Motor neuron (in vitro differentiated cells): ENCODE measurements at regions not wholly inside any gene's neighbourhood (a gene's known extent, or its start where the extent isn't known, plus 50 kb on each side); places are given as distances from the start of the nearest gene placed in this dataset.
A peak's percentile ranks its signal among the peaks of the same experiment; 100 is the strongest.
"Not testable (repeated sequence)": the region's sequence is repeated elsewhere in the genome, so short reads cannot be mapped to it uniquely, and the experiment has no call there.

ENCODE experiments used
- ATAC-seq, 8 experiments: fragments of 200-7000 bp; cut with Tn5 transposase; replicated peaks in 6 of 8; 2 replicates each; pipeline ENCODE4 v1.8.0; 2021; ENCODE audit warnings: mild to moderate bottlenecking in 8 of 8, moderate library complexity in 8 of 8
- H3K27ac ChIP-seq, 2 donors: fragments of 250-450 bp; sonication (Bioruptor Pico); 2 replicates each; pipeline ENCODE4 v1.9.0; 2021; ENCODE audit warnings: antibody characterized with exemption in 2 of 2, mild to moderate bottlenecking in 2 of 2, moderate library complexity in 1 of 2
- H3K4me1 ChIP-seq, 2 donors: fragments of 250-450 bp; sonication (Bioruptor Pico); replicated peaks in 1 of 2; 2 replicates each; pipeline ENCODE4 v1.6.1; 2021; ENCODE audit warnings: antibody characterized with exemption in 2 of 2, mild to moderate bottlenecking in 2 of 2, moderate library complexity in 1 of 2
- H3K4me3 ChIP-seq, 5 donors: fragments of 250-450 bp; sonication (Bioruptor Pico); 2 replicates each; pipeline ENCODE4 v1.9.0; 2021; ENCODE audit warnings: antibody characterized with exemption in 5 of 5, mild to moderate bottlenecking in 5 of 5, moderate library complexity in 4 of 5
- WGBS, 10 experiments: fragments of 450-650 bp; shearing (Covaris generic); methylation state at CpG; one replicate each; pipeline ENCODE4 v1.0.0; 2022; 5-methylcytosine and 5-hydroxymethylcytosine counted together
- in situ Hi-C, 9 experiments: fragments of 400-800 bp; cut with MboI; loops; one replicate each; pipeline ENCODE4 v1.15.0; 2021; ENCODE audit warnings: low sequenced_read_pairs in 9 of 9, low pct_unique_long_range_greater_than_20kb in 2 of 9; ENCODE audit not compliant: unreplicated experiment in 9 of 9

DNA sequence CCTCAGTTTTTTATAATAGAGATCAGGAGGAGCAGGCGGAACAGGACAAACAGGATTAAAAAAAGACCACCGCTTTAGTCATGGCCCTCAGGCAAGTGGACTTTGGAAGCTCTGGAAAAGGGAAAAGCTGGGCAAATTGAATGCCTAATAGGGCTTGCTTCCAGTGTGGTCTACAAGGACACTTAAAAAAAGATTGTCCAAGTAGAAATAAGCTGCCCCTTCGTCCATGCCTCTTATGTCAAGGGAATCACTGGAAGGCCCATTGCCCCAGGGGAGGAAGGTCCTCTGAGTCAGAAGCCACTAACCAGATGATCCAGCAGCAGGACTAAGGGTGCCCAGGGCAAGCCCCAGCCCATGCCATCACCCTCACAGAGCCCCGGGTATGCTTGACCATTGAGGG, 175.5 kb downstream of the RAD51AP2 start:
- ATAC-seq, H3K4me1 ChIP-seq, H3K4me3 ChIP-seq, in situ Hi-C loops, H3K27ac ChIP-seq: not testable (repeated sequence)
- 66 to 100% (median 83%) methylated on average over 1 to 2 of the region's 4 CpGs; no CpG with 5 or more reads in 3 of the 10 experiments for WGBS, 10 experiments

DNA sequence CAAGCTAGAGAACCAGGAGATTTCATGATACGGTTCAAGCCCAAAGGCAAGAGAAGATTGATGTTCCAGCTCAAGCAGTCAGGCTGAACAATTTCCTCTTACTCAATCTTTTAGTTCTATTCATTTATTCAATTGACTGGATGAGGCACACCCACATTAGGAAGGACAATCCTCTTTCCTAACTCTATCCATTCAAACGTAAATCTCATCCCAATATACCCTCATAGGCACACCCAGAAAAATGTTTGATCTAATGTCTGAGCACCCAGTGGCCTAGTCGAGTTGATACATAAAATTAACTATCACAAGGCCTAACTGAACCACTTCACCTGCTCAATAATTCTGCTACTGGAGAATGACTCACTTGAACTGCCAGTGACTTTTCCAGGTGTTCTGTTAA, 180.7 kb downstream of the RAD51AP2 start:
- H3K27ac ChIP-seq: no peak overlapping the region
- no peaks in the 10 kb centered on the region for H3K4me1 ChIP-seq
- in situ Hi-C loops: no loop called here
- ATAC-seq: peak in 2 of 8 experiments; percentile 23 to 33
- no peak overlapping the region for H3K4me3 ChIP-seq
- 0 to 75% (median 46%) methylated on average over 1 to 3 of the region's 3 CpGs; no CpG with 5 or more reads in 2 of the 10 experiments for WGBS, 10 experiments

DNA sequence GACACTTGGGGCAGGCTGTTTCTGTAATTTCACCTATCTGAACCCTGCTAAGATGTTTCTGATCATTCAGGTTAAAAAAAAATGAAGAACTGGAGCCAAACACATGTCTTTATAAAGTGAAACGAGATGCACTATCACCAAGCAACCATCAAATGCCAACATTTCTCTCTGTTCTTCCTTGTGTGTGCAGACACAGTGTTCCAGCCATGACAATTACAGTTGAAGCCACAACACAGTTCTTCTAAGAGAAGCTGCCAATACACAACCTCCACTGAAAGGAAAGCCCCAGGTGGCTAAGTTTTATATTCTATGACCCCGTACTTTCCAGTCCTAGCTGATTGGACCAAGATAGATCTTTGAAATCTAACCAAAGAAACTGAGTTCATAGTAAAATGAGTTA, 181.8 kb downstream of the RAD51AP2 start:
- ATAC-seq: no peak
- Histone ChIP-seq H3K4me1 (no peaks in the 10 kb centered on the region), H3K27ac (no peak overlapping the region), H3K4me3 (no peak overlapping the region)
- in situ Hi-C loops: no loop called here
- 0 to 100% (median 60%) methylated on average over 1 to 2 of the region's 2 CpGs; no CpG with 5 or more reads in 1 of the 10 experiments for WGBS, 10 experiments

DNA sequence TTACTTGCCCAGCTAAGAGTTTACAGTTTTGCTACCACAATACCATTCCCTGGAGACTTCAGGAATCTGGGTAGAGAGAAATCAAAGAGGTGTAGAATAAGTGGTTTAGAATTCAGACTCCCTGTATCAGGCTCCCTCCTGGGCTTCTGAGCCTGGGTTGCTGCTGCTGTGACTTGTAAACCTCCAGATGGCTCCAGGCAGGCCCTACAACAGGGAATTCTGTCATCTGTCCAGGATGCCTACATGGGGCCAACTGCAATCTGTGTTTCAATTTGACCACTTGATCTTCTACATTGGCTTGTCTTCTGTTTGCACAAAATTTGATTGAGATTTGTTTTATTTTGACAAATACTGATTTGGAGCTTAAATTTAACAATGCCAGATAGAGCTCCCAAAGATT, 183.9 kb downstream of the RAD51AP2 start:
- ATAC-seq: no peak
- Histone ChIP-seq H3K4me3 (no peak overlapping the region), H3K27ac (no peak overlapping the region), H3K4me1 (no peaks in the 10 kb centered on the region)
- in situ Hi-C loops: no loop called here

DNA sequence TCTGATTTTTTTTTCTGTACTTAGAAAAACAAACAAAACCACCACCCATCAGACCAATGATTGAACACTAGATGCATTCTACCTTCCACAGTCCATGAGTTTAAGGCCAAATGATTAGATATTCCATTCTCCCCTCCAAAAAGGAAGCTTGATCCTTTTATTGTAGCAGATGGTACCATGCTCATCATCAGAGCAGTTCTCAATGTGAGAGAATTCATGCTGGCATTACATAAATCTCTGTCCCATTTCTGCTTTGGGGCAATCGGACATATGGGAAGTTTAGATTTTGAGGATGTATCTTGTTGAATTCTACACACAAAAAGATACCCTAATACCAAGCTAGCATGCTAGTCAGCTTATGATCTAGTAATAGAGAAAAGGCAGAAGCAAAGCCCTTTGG, 186.6 kb downstream of the RAD51AP2 start:
- Histone ChIP-seq H3K4me3 (no peak overlapping the region), H3K27ac (no peak overlapping the region), H3K4me1 (no peaks in the 10 kb centered on the region)
- WGBS, 10 experiments: 0 to 100% (median 80%) methylated on average over 1 of the region's 1 CpG; no CpG with 5 or more reads in 3 of the 10 experiments
- ATAC-seq: no peak
- in situ Hi-C loops: no loop called here

DNA sequence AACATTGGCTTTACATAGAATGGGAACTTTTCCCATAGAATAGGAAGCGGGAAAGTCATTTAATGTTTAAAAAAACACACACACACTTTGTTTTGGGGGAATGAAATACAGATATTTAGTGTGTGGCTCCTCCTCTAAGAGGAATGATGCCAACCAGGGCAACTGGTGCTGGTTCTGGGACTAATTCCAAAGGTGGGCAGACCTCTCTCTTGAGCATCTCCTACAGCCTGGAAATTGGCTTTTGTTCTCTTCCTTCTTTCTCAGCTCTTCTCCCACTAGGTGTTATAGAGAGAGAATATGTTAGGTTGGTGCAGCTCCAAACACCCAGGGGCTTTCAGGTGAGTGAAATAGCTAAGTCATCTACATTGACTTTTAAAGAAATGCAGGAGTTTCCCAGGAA, 190.1 kb downstream of the RAD51AP2 start:
- in situ Hi-C loops: no loop called here
- Histone ChIP-seq H3K4me1 (no peaks in the 10 kb centered on the region), H3K4me3 (no peak overlapping the region), H3K27ac (no peak overlapping the region)
- 13 to 100% (median 93%) methylated on average over 1 of the region's 1 CpG; no CpG with 5 or more reads in 1 of the 10 experiments for WGBS, 10 experiments
- no peak for ATAC-seq

DNA sequence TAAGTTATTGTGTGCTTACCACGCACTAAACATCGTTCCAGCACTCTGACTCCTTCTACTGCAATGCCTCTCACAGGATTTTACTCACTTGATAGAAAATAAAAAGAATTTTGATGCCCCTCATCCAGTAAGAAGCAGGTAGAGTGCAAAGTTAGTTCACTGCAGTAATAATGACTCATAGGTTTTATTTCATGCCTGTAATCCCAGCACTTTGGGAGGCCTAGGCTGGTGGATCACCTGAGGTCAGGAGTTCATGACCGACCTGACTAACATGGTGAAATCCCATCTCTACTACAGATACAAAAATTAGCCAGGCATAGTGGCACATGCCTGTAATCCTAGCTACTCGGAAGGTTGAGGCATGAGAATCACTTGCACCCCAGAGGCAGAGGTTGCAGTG, 190.6 kb downstream of the RAD51AP2 start:
- WGBS, 10 experiments: 3 to 88% (median 33%) methylated on average over 1 to 4 of the region's 4 CpGs; no CpG with 5 or more reads in 1 of the 10 experiments
- in situ Hi-C loops: no loop called here
- Histone ChIP-seq H3K4me3 (no peak overlapping the region), H3K27ac (no peak overlapping the region), H3K4me1 (no peaks in the 10 kb centered on the region)
- no peak for ATAC-seq

DNA sequence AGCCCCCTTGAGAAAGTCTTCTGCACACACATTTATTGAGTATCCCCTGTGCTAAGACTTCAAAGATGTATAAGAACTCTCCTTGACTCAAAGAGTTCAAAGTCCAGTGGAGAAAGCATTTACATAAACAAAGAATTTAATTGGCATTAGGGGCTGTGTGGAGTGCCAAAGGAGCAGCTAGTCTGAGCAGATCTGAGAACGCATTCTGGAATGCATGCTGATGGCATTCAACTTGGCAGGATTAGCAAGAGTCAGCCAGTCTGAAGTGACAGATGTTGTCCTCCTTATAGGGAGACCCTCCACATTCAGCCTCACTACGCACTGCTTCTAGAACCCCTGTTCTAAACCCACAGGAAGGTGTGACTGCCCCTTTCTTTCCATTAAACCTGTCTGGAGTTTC, 191.5 kb downstream of the RAD51AP2 start:
- H3K4me3 ChIP-seq: no peak overlapping the region
- WGBS, 10 experiments: 0 to 100% (median 60%) methylated on average over 1 to 2 of the region's 2 CpGs; no CpG with 5 or more reads in 3 of the 10 experiments
- in situ Hi-C loops: no loop called here
- no peak for ATAC-seq
- H3K27ac ChIP-seq: no peak overlapping the region
- H3K4me1 ChIP-seq: no peaks in the 10 kb centered on the region

DNA sequence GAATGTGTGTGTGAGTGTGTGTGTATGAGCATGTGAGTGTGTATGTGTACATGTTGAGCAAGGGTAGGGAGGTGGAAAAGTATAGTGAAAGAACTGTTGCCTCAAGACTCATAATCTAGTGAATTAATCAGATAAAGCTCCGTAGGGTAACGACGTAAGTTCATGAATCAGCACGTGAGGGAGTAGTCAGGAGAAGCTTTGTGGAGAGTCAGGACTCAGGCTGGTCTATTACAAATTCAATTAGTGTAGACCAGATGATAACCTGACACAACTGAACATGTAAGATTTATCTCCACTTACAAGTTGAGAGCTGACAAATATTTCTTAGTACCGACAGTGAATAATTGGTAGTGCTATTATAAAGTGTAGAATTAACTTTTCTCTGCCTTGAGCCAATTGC, 194.5 kb downstream of the RAD51AP2 start:
- H3K4me1 ChIP-seq: peaks cover 0 to 5% of the 10 kb centered on the region in 2 donors
- no peak overlapping the region for H3K27ac ChIP-seq
- peak in 4 of 8 experiments; percentile 12 to 78 (median 58) for ATAC-seq
- WGBS, 10 experiments: 0 to 80% (median 56%) methylated on average over 1 to 5 of the region's 5 CpGs
- in situ Hi-C loops: loop anchor here in 3 of 9 experiments (25.0 kb wide), 2 partner anchors 536 to 561 kb away; no protein-coding TSS in a partner anchor
- H3K4me3 ChIP-seq: no peak overlapping the region

DNA sequence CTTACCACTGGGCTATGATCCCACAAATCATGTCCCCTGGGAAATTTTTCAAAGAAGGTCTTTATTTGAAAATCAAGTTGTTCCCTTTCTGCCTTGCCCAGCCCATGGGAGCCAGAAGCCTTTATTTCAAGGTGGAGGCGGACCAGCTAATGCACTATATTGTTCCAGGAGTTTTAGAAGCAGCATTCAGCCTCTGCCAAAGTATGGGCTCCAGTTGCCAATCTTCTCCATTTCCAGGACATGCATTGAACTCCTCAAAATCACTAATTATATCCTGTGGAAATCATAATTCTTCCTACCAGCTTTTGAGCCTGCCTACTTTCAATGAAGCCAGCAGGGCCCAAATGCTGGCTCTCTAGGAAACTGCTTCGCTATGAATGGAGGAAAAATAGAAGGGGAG, 195.8 kb downstream of the RAD51AP2 start:
- WGBS, 10 experiments: 16 to 100% (median 80%) methylated on average over 1 to 2 of the region's 2 CpGs; no CpG with 5 or more reads in 1 of the 10 experiments
- peaks cover 0 to 5% of the 10 kb centered on the region in 2 donors for H3K4me1 ChIP-seq
- in situ Hi-C loops: loop anchor here in 3 of 9 experiments (25.0 kb wide), 2 partner anchors 535 to 560 kb away; no protein-coding TSS in a partner anchor
- no peak for ATAC-seq
- H3K4me3 ChIP-seq: no peak overlapping the region
- H3K27ac ChIP-seq: no peak overlapping the region

DNA sequence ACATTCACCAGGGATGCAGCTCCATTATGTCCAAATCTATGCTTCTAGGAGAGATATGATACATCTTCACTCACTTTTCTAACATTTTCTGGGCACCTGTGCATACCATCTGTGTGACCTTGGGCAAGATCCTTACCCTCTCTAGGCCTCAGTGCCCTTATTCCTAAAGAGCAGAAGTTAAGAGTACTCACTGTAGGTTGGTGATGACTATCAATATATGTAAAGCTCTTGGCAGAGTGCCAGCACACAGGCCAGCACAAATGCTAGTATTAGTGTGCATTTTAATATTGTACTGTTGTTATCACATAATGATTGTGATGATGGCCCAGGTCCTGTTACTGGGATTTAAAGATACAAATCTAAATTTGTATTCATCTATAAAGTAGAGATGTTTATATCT, 199.2 kb downstream of the RAD51AP2 start:
- in situ Hi-C loops: loop anchor here in 3 of 9 experiments (25.0 kb wide), 2 partner anchors 532 to 557 kb away; no protein-coding TSS in a partner anchor
- H3K4me3 ChIP-seq: no peak overlapping the region
- H3K27ac ChIP-seq: no peak overlapping the region
- ATAC-seq: no peak
- peaks cover 0 to 11% of the 10 kb centered on the region in 2 donors for H3K4me1 ChIP-seq

DNA sequence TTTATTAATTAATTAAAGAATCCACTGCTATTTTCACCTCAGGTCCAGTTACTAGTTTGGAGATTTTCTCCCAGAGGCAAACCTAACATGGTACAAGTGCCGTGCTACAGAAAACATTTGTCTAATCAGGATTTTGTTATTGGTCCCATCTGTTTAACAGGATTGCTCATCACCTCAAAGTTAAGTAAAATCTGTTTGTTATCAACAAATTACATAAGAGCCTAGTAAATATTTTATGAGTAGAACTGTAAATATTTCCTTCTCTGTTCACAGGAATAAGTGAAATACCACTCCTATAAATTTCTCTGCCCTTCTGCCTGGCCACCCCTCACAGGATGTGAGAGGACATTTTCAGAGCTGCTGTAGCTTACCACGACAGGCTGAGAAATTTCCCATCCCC, 200.2 kb downstream of the RAD51AP2 start:
- no peak for ATAC-seq

DNA sequence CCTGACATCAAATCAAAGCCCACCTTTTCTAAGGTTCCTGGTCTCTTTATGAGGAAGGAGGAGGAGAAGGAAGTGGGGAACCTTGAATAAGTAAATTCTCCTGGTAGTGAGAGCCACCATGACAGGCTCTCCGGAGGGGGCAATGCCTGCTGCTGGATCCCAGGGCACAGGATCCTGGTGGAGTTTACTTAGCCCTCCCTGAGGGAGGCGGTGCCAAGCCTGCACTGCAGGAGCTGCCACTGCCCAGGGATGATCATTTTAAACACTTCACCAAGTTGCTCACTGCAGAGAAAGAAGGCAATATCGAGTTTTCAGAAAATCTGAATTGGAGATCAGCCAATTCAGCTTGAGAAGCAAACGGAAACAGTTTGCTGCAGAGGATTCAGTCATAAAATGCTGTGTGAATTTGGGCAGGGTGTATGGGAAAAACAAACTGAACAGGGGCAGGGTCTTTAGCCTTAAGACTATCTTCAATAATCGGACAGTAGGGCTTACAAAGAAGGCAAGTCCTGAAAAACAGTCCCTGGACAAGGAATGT, 200.7 kb downstream of the RAD51AP2 start:
- no peak overlapping the region for H3K27ac ChIP-seq
- peaks cover 0 to 11% of the 10 kb centered on the region in 2 donors for H3K4me1 ChIP-seq
- WGBS, 10 experiments: 0 to 100% (median 64%) methylated on average over 1 to 5 of the region's 5 CpGs; no CpG with 5 or more reads in 1 of the 10 experiments
- ATAC-seq: peak in 1 of 8 experiments; percentile 38
- H3K4me3 ChIP-seq: no peak overlapping the region
- in situ Hi-C loops: loop anchor here in 3 of 9 experiments (25.0 kb wide), 2 partner anchors 530 to 555 kb away; no protein-coding TSS in a partner anchor

More for the DNA sequence above, 200.2 kb downstream of the RAD51AP2 start:
- Histone ChIP-seq H3K4me1 (peaks cover 0 to 11% of the 10 kb centered on the region in 2 donors), H3K27ac (no peak overlapping the region), H3K4me3 (no peak overlapping the region)
- in situ Hi-C loops: loop anchor here in 3 of 9 experiments (25.0 kb wide), 2 partner anchors 531 to 556 kb away; no protein-coding TSS in a partner anchor
- 0 to 100% (median 75%) methylated on average over 1 to 2 of the region's 2 CpGs; no CpG with 5 or more reads in 2 of the 10 experiments for WGBS, 10 experiments

DNA sequence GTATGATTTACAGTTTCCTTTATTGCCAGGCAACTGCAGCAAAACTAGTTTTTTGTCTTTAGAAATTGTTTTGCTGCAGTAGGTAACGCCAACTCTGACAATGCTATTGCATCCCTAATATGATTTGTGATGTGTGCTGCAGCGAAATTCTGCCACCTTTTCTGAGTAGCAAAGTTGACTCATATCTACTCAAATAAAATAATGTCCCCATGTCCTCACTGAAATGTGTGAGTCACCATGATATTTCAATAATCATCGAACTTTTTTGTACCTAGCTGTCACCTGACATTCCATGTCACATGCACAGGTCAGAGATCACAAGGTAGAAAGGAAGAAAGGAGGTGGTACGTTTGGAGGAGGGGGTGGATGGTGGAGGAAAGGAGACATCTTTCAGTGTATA, 205.0 kb downstream of the RAD51AP2 start:
- 0 to 92% (median 70%) methylated on average over 1 to 4 of the region's 4 CpGs; no CpG with 5 or more reads in 1 of the 10 experiments for WGBS, 10 experiments
- H3K4me3 ChIP-seq: no peak overlapping the region
- peaks cover 6 to 13% of the 10 kb centered on the region in 2 donors for H3K4me1 ChIP-seq
- no peak overlapping the region for H3K27ac ChIP-seq
- in situ Hi-C loops: loop anchor here in 3 of 9 experiments (25.0 kb wide), 2 partner anchors 526 to 551 kb away; no protein-coding TSS in a partner anchor
- ATAC-seq: peak in 2 of 8 experiments; percentile 9 to 71
